ENCODE measurements at regions not wholly inside any gene's neighbourhood (a gene's known extent, or its start where the extent isn't known, plus 50 kb on each side); places are given as distances from the start of the nearest gene placed in this dataset.

GRCh38 chr12:77387671-77388070, 322.3 kb upstream of the E2F7 start (continued):
- TF ChIP-seq REST (IDR thresholded peaks at IDR 0.05) (no peak), ESRRA (IDR thresholded peaks at IDR 0.05; ENCODE audit: borderline replicate concordance, low read length) (no peak), CBX8 (IDR thresholded peaks at IDR 0.05) (no peak), HDAC2 (IDR thresholded peaks at IDR 0.05) (no peak)
- TF ChIP-seq, protein P1, sequence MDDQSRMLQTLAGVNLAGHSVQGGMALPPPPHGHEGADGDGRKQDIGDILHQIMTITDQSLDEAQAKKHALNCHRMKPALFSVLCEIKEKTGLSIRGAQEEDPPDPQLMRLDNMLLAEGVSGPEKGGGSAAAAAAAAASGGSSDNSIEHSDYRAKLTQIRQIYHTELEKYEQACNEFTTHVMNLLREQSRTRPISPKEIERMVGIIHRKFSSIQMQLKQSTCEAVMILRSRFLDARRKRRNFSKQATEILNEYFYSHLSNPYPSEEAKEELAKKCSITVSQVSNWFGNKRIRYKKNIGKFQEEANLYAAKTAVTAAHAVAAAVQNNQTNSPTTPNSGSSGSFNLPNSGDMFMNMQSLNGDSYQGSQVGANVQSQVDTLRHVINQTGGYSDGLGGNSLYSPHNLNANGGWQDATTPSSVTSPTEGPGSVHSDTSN (IDR thresholded peaks at IDR 0.05), result no peak

GRCh38 chr12:77387214-77387613, 321.8 kb upstream of the E2F7 start:
- Histone ChIP-seq H3K27ac (no peak overlapping the region), H3K4me2 (no peak overlapping the region), H3K4me1 (no peaks in the 10 kb centered on the region), H3K4me3 (no peak overlapping the region), H3K9me3 (no peaks in the 10 kb centered on the region)
- WGBS (ENCODE audit: missing lambda C conversion rate), result 8% methylated on average over 3 of the region's 3 CpGs
- ChIA-PET CTCF (no interaction called here), POLR2A (no interaction called here)
- DNase-seq (ENCODE audit: low read depth in 1 of 2, low spot score in 1 of 2) (no peak), ATAC-seq (no peak), FAIRE-seq (no peak)
- TF ChIP-seq MAFK (IDR thresholded peaks at IDR 0.05; ENCODE audit: partially characterized antibody) (peak; percentile 57), RNF2 (IDR thresholded peaks at IDR 0.05; ENCODE audit: borderline replicate concordance, low read depth) (no peak), CHD2 (IDR thresholded peaks at IDR 0.05; ENCODE audit: low read length, partially characterized antibody) (no peak), ZNF302 (CRISPR knock-in tag; IDR thresholded peaks at IDR 0.05) (no peak)
- TF ChIP-seq, protein P2, sequence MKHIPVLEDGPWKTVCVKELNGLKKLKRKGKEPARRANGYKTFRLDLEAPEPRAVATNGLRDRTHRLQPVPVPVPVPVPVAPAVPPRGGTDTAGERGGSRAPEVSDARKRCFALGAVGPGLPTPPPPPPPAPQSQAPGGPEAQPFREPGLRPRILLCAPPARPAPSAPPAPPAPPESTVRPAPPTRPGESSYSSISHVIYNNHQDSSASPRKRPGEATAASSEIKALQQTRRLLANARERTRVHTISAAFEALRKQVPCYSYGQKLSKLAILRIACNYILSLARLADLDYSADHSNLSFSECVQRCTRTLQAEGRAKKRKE (CRISPR knock-in tag; IDR thresholded peaks at IDR 0.05; ENCODE audit: low read depth), result no peak
- TF ChIP-seq, protein P3, sequence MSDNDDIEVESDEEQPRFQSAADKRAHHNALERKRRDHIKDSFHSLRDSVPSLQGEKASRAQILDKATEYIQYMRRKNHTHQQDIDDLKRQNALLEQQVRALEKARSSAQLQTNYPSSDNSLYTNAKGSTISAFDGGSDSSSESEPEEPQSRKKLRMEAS (IDR thresholded peaks at IDR 0.05), result no peak

DNA sequence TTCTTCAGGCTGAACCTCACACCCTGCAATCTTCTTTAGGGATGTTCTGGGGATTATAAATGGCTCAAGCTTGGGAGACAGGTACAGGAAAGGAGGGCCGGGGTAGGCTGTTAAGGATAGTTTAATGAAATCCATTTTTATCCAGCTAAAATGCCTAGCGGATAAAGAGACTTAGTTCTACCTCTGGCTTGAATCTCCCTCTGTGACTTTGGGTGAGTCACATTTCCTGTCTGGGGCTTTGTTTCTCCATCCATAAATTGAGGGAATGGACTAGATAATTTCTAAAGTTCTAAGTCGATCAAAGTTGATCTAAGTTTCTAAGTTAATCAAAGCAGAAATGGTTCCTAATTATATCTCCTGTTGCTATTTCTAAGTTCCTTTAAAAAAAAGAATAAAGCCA, 319.6 kb upstream of the E2F7 start:
- no peak overlapping the region for H3K27ac ChIP-seq
- H3K4me1 ChIP-seq, result no peaks in the 10 kb centered on the region
- no peak for ATAC-seq
- no peak for TF ChIP-seq MAFK (IDR thresholded peaks at IDR 0.05; ENCODE audit: partially characterized antibody)
- no peak for TF ChIP-seq SMC3 (IDR thresholded peaks at IDR 0.05)
- TF ChIP-seq CEBPB (IDR thresholded peaks at IDR 0.05), result no peak
- no peak for TF ChIP-seq EP300 (IDR thresholded peaks at IDR 0.05)
- no peak for TF ChIP-seq RCOR1 (IDR thresholded peaks at IDR 0.05; ENCODE audit: low read depth, low read length)
- TF ChIP-seq, protein P2 (CRISPR knock-in tag; IDR thresholded peaks at IDR 0.05; ENCODE audit: low read depth), result no peak
- no peak for TF ChIP-seq ESRRA (IDR thresholded peaks at IDR 0.05; ENCODE audit: borderline replicate concordance, low read length)
- no peak for TF ChIP-seq RFX5 (IDR thresholded peaks at IDR 0.05)
- no peak for TF ChIP-seq SREBF2 (IDR thresholded peaks at IDR 0.05)
- TF ChIP-seq, protein P4, sequence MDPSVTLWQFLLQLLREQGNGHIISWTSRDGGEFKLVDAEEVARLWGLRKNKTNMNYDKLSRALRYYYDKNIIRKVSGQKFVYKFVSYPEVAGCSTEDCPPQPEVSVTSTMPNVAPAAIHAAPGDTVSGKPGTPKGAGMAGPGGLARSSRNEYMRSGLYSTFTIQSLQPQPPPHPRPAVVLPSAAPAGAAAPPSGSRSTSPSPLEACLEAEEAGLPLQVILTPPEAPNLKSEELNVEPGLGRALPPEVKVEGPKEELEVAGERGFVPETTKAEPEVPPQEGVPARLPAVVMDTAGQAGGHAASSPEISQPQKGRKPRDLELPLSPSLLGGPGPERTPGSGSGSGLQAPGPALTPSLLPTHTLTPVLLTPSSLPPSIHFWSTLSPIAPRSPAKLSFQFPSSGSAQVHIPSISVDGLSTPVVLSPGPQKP (IDR thresholded peaks at IDR 0.05; ENCODE audit: low read depth, low read length), result no peak
- TF ChIP-seq, protein P5, sequence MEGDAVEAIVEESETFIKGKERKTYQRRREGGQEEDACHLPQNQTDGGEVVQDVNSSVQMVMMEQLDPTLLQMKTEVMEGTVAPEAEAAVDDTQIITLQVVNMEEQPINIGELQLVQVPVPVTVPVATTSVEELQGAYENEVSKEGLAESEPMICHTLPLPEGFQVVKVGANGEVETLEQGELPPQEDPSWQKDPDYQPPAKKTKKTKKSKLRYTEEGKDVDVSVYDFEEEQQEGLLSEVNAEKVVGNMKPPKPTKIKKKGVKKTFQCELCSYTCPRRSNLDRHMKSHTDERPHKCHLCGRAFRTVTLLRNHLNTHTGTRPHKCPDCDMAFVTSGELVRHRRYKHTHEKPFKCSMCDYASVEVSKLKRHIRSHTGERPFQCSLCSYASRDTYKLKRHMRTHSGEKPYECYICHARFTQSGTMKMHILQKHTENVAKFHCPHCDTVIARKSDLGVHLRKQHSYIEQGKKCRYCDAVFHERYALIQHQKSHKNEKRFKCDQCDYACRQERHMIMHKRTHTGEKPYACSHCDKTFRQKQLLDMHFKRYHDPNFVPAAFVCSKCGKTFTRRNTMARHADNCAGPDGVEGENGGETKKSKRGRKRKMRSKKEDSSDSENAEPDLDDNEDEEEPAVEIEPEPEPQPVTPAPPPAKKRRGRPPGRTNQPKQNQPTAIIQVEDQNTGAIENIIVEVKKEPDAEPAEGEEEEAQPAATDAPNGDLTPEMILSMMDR (IDR thresholded peaks at IDR 0.05), result no peak
- TF ChIP-seq JUNB (IDR thresholded peaks at IDR 0.05), result no peak
- TF ChIP-seq CHD4 (IDR thresholded peaks at IDR 0.05; ENCODE audit: borderline replicate concordance), result no peak
- TF ChIP-seq, protein P6, sequence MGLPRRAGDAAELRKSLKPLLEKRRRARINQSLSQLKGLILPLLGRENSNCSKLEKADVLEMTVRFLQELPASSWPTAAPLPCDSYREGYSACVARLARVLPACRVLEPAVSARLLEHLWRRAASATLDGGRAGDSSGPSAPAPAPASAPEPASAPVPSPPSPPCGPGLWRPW (IDR thresholded peaks at IDR 0.05), result no peak
- no peak for TF ChIP-seq ZFP36 (IDR thresholded peaks at IDR 0.05; ENCODE audit: borderline replicate concordance, partially characterized antibody)
- TF ChIP-seq HEYL (CRISPR knock-in tag; IDR thresholded peaks at IDR 0.05), result no peak
- TF ChIP-seq CBX8 (IDR thresholded peaks at IDR 0.05), result no peak
- TF ChIP-seq NFE2L2 (conservative IDR thresholded peaks at IDR 0.05; ENCODE audit: low read length), result no peak
- no peak overlapping the region for H3K4me3 ChIP-seq
- ChIA-PET POLR2A (no interaction called here), CTCF (no interaction called here)
- 24% methylated on average over 3 of the region's 3 CpGs for WGBS (ENCODE audit: missing lambda C conversion rate)
- H3K9me3 ChIP-seq, result no peaks in the 10 kb centered on the region
- H3K4me2 ChIP-seq, result no peak overlapping the region
- FAIRE-seq, result no peak
- DNase-seq (ENCODE audit: low read depth in 1 of 2, low spot score in 1 of 2), result no peak

Data from A549 (cell line).